ENCODE measurements at regions not wholly inside any gene's neighbourhood (a gene's known extent, or its start where the extent isn't known, plus 50 kb on each side); places are given as distances from the start of the nearest gene placed in this dataset.

DNA sequence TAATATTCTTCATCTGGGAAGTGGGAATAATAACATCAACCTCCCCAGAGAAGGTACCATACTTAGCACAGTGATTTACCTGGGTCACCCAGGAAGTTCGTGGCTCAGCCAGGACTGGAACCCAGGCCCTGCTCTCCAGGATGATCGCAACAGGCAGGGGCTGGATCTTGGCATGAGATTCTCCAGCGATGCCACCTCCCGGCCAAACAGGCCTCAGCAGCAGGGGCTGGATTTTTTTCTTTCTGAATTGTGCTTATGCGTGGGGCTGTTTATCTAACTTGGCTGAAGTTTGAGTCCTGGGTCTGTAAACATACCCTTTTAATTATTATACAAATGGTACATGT, 129.5 kb upstream of the PTPN1 start:
- DNase-seq: no peak

DNA sequence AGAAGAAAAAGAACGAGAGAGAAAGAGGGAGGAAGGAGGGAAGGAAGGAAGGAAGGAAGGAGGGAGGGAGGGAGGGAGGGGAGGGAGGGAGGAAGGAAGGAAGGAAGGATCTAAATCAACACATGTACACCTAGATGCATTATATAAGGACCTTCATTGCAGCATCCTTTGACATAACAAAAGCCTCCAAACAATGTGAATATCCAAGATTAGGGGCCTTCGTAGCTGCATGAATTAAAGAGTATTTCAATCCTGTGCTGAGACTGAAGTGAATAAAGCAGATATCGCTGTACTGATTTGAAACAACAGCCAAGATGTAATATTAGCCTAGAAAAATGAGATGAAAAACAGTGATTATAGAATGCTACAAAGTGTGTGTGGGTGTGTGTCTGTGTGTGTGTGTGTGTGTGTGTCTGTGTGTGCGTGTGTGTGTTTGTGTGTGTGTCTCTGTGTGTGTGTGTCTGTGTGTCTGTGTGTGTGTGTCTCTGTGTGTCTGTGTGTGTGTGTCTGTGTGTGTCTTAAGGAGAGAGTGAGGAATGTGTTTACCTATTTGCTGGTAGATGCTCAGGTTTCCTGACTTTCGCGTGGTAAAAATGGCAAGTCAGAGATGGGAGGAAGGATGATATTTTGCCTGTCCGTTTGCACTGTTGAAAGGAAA, 129.0 kb upstream of the PTPN1 start:
- DNase-seq: no peak

DNA sequence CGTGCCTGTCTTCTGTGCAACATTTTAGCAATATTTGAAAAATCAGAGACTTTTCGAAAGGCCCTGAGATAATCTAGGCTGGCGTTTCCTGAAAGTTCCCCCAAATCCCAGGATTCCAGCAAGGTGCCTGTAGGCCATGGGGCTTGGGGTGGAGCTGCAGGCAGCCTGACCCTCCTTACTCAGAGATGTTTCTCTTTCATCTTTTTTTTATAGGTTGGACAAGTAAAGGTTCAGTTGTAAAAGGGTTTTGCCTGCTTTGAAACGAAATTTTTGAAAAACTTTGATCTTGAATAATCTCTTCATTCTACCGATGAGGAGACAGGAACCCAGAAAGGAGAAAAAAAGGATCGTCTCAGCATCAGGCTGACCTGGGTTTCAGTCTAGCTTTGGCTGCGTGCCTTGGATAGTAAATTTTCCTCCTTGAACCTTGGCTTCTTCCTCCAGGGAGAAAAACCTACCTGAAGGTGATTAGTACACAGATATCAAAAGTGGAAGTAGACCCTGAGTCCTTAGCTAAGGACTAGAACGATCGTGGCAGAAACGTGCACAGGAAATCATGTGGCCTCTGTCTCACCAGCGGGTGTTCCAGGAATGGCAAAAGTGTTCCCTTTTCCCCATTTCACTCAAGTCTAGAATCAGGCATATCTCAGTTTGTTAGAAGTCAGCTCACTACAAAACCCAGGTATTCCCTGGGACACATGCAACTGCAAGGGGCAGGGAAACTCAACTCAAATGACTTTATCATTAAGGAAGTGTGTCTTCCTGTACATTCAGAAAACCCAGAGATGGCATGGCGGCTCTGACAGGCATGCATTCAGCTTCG, 128.2 kb upstream of the PTPN1 start:
- DNase-seq: peak in 1 of 2 donors; percentile 17

DNA sequence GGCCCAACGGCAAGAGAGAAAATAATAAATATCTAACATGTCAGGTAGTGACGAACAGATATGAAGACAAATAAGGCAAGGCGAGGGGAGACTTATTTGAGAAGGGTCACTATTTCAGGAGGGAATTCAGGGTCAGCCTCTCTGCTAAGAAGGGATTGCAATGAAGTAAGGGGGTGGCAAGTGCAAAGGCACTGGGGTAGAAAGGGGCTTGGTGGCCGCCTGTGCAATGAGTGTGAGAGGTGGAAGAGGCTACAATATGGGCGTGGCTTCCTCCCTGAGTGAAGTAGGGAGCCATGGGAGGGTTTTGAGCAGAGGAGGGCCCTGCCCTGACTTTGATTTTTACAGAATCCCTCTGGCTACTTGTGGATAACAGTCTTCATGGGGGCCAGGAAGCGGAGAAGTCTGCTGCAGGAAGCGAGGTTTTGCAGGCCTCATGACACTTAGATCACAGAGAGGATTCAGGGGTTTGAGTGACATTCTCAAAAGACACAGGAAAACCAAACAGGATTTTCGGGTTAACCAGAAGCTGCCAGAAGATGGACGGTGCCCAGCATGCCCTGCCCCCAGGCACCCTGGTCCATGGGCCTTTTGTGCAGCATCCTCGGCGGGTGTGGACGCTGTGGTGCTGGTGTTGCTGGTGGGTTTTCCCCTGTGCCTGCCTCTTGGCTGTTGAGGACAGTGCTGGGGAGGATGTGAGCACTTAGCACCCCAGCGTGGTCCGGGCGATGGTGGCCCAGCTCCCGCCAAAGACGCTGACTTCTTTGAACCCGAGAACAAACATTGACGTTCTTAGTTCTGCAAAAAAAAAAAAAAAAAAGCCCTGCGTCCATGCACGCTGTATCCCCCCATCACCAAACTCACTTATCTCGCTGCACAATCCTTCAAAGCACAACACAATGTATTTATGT, 124.2 kb upstream of the PTPN1 start:
- DNase-seq: peak; percentile 30 to 37

DNA sequence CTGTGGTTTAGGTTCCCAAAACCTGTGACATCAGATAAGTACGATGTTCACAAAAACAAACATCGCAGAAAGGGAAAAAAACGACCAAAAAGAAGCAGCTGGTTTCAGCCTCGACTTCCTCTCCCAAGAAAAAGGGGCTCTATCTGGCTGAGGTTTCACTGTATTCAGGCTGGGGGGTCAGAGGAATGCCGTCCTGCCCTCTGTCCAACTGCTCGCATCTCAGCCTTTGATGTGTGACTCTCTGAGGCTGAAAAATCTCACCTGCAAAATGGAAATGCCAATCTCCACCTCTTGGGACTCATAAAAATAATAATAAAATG, 123.6 kb upstream of the PTPN1 start:
- no peak for DNase-seq

DNA sequence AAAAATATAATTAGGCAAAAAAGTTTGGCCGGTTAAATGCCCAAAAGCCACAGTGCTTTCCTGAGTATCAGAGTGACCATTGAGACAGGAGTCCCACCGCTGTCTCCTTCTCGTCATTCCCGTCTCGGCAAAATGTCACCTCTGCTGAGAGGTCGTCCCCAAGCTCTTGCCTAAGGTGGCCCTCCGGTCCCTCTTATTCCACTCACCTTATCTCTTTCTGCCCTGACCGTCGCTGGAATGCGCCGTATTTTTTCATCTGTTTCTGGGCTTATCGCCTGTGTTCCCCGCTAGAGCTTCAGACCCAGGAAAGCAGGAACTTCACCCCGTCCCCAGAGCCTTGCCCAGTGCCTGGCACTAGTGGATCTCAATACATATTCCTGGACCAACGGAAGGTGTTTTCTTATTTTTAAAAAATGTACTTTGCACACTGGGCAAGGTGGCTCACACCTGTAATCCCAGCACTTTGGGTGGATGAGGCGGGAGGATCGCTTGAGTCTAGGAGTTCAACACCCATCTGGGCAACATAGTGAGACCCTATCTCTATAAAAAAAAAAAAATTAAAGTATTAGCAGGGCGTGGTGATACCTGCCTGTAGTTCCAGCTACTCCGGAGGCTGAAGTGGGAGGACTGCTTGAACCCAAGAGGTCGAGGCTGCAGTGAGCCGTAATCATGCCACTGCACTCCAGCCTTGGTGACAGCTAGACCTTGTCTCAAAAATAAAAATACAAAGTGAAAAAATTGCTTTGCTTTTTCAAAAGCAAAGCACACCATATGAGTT, 122.8 kb upstream of the PTPN1 start:
- no peak for DNase-seq

DNA sequence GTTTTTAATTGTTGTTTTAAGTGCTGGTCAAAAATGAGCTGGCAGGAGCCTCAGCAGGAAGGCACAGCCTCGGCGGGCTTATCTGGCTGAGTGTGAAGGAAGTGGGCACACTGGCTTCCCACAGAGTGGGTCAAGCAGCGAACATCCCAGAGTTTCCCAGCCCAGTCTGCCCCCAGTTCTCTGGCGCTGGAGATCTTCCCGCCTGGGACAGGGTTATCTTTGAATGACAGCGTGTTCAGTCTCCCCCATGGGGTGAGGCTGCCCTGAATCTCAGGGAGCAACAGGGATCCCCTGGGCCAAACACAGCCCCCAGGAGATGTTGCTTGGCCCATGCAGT, 122.2 kb upstream of the PTPN1 start:
- DNase-seq: no peak

DNA sequence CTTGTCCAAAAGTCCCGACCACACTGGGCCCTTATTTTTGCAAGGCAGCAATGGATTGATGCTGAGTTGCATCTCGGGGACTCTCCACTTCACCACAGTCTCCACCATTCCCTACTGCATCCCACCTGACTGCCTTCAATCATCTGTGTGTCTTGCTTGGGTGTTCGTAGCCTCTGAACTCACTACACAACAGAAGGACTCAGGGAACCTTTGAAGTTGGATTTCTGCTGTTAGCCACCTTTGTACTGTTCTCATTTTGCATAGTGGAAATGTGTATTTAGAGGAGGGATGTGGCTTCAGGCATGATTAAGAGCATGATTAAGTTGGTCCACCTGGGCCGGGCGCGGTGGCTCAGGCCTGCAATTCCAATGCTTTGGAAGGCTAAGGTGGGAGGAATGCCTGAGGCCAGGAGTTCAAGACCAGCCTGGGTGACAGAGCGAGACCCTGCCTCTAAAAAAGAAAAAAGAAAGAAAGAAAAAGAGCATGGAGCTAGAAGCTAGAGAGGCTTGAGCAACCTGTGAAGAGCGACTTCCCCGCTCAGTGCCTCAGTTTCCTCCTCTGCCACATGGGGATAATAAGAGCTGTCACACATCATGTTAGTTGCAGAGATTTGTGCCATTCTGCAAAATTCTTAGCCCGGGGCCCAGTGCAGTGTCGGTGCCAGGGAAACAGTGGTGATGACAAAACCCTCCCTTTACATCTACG, 121.3 kb upstream of the PTPN1 start:
- no peak for DNase-seq

DNA sequence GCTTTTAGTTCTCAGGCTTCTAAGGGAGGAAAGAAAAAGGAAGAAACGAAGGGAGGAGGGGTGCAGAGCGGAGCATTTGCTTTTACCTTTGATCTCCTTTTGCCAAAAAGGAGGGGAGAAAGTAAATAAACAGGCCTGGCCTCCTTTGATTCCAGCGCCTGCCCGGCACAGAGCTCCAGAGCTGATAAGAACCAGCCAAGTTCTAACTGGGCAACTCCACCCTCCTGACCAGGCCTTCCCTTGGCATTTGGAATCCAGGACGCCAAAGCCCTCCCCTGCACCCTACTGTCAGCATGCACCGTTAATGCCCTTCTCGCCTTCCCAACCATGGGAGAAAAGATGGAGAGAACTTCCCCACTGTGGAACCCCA, 120.8 kb upstream of the PTPN1 start:
- DNase-seq: no peak

DNA sequence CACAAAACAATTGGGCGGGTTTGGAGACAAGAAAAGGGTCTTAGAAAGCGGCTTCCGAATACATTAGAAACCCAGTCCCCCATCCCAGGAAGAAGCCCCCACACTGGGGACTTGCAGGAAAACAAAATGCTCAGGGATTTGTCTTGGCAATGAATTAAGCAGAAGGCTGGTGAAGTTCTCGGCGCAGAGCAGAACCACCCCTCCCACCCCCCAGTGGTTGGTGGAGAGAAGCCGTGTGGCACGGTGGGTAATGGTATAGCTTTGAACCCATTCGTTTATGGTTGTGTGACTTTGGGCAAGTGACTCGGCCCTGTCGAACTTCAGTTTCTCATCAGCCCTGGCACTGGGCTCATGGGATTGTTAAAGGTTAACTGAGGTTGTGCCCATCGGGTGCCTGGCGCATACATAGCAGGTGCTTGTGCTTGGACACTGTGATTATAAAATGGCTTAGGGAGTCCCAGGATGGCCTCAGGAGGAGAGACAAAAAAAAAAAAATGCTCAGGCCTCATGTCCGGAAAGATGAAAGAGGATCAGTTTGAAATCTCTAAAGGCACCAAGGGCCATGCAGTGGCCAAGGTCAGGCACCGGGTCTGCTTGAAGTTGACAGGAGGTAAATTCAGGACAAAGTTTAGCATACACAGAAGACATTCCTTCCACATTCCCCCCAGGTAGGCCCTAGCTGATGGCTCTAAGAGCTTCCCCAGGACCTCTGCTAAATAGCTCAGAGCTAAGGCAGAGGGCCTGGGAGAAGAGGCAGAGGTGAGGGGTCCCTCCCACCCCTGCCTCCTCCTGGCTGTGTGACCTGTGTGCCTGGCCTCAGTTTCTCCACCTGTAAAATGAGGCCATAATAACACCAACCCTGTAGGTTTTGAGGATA, 120.1 kb upstream of the PTPN1 start:
- DNase-seq: no peak

DNA sequence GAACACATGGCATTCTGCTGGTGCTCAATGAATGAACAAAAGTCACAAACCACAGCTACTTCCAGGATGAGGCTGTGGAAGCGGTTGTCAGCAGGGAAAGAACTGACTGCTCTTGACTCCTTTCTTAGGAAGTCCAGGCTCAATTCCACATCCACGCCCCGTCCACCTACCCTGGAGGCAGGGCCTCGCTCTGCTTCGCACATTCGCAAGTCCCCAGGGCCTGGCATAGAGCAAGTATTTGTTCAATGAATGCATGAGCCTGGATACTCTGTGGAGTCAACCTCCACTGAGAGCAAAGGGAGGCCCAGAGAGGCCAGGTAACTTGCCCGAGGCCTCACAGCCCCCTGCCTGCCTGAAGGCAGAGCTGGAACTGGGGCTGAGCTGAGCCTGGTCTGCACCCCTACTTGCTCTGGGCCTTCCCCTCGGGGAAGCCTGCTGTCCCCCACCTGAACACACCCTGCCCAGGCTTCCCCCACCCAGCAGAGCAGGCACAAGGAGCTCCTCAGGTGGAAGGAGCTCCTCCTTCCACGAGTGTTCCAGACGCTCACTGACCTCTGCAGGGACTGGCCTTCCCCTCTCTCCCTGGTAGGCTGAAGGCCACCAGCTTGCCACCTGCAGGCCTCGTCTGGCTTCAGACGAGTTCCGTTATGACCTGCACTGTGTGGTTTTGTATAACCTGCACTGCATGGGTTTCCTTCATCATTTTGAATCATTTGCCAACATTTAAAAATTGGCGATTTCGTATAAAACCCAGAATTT, 119.3 kb upstream of the PTPN1 start:
- no peak for DNase-seq

DNA sequence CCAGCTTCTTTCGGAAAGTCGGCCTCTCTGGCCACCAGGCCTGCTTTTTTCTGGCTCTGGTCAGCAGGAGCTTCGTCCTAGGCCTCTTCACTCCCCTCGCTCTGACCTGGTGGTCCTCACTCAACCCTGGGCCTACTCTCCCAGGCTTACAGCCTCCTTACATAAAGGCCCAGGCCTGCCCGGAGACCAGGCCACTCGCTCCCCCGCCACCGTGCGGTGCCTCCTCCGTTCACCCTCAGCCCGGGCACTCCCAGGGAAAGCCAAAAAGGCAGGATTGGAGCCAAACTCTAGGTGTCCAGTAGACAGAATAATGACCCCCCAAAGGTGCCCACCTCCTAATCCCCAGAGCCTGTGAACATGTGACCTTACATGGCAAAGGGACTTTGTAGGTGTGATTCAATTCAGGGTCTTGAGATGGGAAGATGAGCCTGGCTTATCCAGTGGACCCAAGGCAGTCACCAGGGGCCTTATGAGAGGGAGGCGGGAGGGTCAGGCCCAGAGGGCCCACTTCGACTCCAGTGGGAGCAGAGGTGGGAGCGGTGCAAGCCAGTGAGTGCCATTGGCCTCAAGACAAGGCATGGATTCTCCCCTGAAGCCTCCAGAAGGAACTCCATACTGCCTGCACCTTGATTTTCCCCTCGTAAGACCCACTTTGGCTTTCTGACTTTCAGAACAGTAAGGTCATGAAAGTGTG, 118.6 kb upstream of the PTPN1 start:
- DNase-seq: no peak

DNA sequence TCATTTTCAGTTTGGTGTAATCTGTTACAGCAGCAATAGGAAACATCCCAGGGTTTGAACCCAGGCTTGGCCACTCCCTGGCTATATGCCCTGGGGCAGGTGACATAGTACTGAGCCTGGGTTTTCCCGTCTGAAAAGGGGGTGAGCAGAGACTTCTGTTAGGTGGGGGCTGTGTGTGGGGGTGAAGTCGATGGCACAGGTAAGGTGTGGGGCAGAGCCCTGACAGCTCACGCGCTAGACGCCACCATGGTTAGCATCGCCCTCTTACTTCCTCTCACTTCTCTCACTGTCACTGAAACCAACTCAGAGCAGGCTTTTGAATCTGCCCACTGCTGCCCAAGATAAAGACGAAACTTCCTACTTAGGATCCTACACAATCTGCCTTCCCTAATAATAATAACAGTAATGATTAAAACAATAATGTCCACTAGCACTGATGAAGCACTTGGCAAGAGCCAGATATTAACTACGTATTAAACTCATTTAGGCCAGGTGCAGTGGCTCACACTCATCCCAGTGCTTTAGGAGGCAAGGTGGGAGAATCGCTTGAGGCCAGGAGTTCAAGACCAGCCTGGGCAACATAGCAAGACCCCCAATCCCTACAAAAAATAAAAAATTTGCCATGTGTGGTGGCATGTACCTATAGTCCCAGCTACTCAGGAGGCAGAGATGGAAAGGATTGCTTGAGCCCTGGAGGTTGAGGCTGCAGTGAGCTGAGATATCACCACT, 117.9 kb upstream of the PTPN1 start:
- DNase-seq: no peak

DNA sequence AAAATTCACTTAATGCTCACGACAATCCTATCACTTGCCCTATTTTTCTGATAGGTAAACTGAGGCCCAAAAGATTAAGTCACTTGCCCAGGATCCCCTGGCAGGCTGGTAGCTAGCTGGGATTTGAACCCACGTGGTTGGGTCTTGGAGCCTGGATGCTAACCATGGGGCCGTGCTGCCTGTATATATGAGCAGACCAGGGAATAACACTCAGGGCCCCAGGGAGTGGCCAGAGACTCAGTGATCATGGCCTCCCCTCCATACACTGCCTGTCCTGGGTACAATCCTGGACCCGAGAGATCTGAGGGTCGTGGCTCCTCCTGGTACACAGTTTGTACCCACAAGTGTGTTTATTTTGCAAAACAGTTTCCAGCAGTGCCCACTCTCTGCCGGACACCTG, 116.9 kb upstream of the PTPN1 start:
- DNase-seq: no peak

DNA sequence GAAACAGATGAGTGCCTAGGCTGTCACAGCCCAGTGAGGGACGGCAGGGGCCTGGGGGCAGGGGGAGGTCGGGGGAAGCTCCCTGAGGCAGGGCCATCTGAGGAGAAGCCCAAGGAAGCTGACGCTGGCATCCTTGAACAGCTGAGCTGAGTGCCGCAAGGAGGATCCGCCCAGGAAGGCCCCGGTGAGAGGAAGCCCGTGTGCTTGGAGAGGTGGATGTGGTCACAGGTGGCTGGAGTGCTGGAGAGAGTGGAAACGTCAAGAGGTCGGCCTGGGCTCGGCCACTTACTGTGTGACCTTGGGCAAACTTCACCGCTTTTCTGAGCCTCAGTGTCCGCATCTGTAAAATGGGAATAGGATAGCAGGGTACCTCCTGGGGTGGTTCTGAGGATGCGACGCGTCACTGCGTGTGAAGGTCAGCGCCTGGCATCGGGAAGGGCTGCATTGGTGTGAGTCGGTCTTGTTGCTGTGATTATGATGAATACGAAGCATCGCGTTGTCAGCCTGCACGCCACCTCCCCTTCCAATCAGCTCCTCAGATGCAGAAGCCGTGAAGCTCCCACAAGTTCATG, 116.1 kb upstream of the PTPN1 start:
- no peak for DNase-seq

DNA sequence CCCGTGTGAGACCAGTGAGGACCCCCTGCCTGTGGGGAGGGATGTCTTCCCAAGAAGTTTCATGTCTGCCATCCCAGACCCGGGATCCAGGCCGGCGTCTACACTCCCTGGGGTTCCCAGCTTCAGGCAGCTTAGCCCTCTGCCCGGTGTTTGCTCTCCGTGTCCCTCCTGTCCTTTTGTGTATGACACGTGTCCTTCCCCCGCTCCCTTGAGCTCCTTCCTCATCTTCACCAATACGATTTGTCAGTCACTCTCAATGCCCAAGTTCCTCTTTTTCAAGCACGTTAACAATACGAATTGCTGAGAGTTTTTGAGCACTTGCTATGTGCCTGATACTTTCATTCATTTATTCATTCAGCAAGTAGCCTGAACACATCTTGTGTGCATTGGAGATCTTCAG, 115.6 kb upstream of the PTPN1 start:
- no peak for DNase-seq

DNA sequence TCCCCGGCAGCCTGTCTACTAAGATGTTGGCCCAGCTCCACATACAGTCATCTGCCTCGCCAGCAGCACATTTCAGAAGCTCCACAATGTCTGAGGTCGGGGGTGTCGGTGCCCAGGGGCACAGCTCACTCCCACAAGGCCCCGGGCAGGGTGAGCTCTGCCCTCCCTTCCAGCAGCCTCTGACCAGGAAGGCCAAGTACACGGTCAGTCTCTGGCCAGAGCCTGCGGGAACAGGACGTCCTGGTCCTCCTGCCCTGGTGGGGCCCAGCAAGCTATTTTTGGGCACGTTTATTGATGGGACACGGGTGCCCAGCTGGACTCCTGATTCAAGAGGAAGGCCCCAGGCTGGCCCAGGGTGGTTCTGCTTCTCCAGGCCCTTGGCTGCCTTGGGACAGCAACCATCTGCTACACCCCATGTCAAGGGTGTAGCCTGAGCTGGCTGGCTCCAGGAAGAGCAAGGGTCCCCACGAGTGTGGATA, 114.9 kb upstream of the PTPN1 start:
- DNase-seq: no peak

DNA sequence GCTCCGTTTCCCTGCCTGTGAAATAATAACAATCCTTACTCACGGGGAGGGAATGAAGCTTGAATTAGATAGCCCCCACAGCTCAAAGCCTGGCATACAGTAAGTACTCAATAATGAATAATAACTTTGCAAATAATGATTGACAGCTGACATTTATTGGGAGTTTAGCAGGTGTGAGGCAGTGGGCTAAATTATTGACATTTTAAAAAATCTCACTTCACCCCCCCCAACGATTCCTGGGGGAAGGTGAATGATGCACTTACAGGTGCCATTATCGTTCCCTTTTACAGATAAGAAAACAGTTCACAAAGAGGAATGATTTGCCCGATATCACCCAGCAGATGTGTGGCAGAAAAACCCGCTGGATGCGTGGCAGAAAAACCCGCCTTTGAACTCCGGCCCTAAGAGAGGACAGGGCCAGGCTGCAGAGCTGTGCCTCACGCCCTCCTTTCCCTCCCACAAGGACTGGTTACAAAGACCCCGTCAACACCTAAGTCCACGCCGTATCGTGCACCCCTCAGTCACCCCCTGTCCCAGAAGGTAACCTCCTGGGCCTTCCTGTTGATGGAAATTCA, 114.2 kb upstream of the PTPN1 start:
- DNase-seq: no peak

DNA sequence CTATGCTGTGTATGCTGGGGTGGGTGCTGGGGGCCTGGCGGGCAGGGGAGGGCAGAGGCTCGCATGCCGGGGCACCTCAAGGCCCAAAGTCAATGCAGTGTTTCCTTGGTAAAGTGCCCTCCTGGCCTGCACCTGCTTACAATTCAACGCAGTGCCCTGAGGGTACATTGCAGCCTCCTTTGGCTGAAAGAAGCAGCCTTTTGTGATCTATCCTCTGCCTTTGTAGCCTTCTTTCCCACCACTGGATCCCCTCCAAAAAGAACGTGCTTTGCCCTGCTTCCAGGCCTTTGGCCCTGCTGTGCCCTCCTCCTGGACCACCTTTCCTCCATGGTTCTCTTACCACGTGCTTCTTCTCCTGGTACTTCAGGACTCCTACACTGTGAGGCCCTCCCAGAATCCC, 113.6 kb upstream of the PTPN1 start:
- DNase-seq: no peak
